SK-N-SH treated with all-trans-retinoic acid at 6 μM for 48 hours (cell line): ENCODE measurements at regions not wholly inside any gene's neighbourhood (a gene's known extent, or its start where the extent isn't known, plus 50 kb on each side); places are given as distances from the start of the nearest gene placed in this dataset.

Experiments
- ARNTL ChIP-seq: fragments of 450-650 bp; formaldehyde crosslinking; IDR thresholded peaks from 2 replicates; pipeline ENCODE4 v1.5.0; 2020; ENCODE audit warnings: low read depth, mild to moderate bottlenecking, moderate library complexity, borderline replicate concordance
- CSDC2 ChIP-seq: fragments of 250-450 bp; sonication (Bioruptor Pico); IDR thresholded peaks from 2 replicates; pipeline ENCODE4 v1.5.0; 2020; ENCODE audit warnings: mild to moderate bottlenecking, moderate library complexity
- ZFP3 ChIP-seq: fragments of 250-450 bp; sonication (Bioruptor Pico); IDR thresholded peaks from 2 replicates; pipeline ENCODE4 v1.5.0; 2020; ENCODE audit warnings: mild to moderate bottlenecking, moderate library complexity

DNA sequence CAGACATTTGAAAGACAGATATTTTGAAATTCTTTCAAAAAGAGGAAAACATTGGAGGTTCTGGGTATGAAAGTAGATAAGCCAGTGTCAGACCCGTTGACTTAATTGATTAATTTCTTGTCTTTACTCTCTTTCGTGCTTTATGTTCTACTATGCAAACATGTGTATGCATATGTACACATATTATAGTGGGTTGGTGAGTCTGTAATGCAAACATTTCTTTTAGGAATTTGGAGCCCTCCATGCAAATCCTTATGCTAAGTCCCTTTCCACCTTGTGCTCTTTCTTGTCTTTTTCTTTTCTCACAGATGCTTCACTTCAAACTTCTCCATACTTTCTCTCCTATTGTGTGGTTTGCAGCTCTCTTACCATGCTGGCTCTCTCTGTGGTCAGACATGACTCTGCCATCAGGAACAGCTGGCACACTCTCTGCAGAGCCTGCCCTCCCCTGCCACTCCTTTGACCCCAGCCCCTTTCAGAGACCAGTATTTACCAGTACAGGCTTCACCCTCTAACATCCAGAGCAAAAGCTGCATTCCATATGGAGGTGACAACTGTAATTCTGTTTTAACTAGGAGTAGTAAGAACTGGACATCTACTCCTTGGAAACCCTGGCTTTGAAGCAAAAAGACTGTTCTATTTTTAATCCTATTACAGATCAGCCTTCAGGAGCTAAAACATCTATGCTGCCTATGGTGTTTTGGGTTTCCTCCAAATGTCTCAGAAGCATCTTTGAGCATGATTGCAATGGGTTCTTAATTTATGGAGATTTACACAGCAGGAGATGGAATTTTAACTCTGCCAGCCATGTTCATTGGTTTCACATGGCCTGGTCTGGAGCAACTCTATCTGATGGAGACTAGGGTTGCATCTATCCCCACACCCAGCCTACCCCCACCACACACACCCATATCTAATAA, 386.9 kb upstream of the FAT3 start:
- TF ChIP-seq CSDC2 (CRISPR knock-in tag) (no peak), ARNTL (CRISPR knock-in tag) (no peak), ZFP3 (CRISPR knock-in tag) (no peak)
